GM12892 (cell line): ENCODE measurements at regions not wholly inside any gene's neighbourhood (a gene's known extent, or its start where the extent isn't known, plus 50 kb on each side); places are given as distances from the start of the nearest gene placed in this dataset.

Experiments used
- POLR2A ChIP-seq: IDR thresholded peaks from 2 replicates; pipeline ENCODE4 v1.6.1; 2011; ENCODE audit warnings: low read depth, low read length, control low read depth
- POLR2AphosphoS5 ChIP-seq: IDR thresholded peaks from 2 replicates; pipeline ENCODE4 v1.6.1; 2011; ENCODE audit warnings: low read depth, low read length, control low read depth
- TAF1 ChIP-seq: IDR thresholded peaks from 2 replicates; pipeline ENCODE4 v1.6.1; 2011; ENCODE audit warnings: low read depth, mild to moderate bottlenecking, control low read depth, low read length, borderline replicate concordance

GRCh38 chr13:30082391-30082790, 225.0 kb downstream of the KATNAL1 start:
- TF ChIP-seq POLR2A: no peak
- no peak for TF ChIP-seq POLR2AphosphoS5
- TF ChIP-seq TAF1: no peak
